Upper lobe of right lung (tissue), 1 donor: ENCODE measurements at regions not wholly inside any gene's neighbourhood (a gene's known extent, or its start where the extent isn't known, plus 50 kb on each side); places are given as distances from the start of the nearest gene placed in this dataset.
"Not testable (repeated sequence)": the region's sequence is repeated elsewhere in the genome, so short reads cannot be mapped to it uniquely, and the experiment has no call there.

Experiments used
- ATAC-seq: fragments of 200-7000 bp; cut with Tn5 transposase; one replicate; pipeline ENCODE4 v1.9.1; 2020; ENCODE audit warnings: mild to moderate bottlenecking, moderate library complexity
- DNase-seq: peaks from one replicate; pipeline ENCODE4 v3.0.0-alpha.2; 2020
- H3K27ac ChIP-seq: fragments of 200-600 bp; one replicate; pipeline ENCODE4 v1.8.0; 2022
- H3K27me3 ChIP-seq: fragments of 200-600 bp; one replicate; pipeline ENCODE4 v1.8.0; 2022; ENCODE audit warnings: mild to moderate bottlenecking
- H3K36me3 ChIP-seq: fragments of 200-600 bp; one replicate; pipeline ENCODE4 v1.8.0; 2022
- H3K4me1 ChIP-seq: fragments of 200-600 bp; one replicate; pipeline ENCODE4 v1.8.0; 2022
- H3K4me3 ChIP-seq: fragments of 200-600 bp; one replicate; pipeline ENCODE4 v1.8.0; 2022; ENCODE audit warnings: mild to moderate bottlenecking
- H3K9me3 ChIP-seq: fragments of 200-600 bp; one replicate; pipeline ENCODE4 v1.8.0; 2022
- intact Hi-C: fragments of 100-400 bp; cut with DNase I; formaldehyde crosslinking; loops from one replicate; pipeline ENCODE4 v1.11.0; 2022
- TF ChIP-seq, protein P1 (sequence below): fragments of 200-600 bp; IDR thresholded peaks from one replicate; pipeline ENCODE4 v1.8.0; 2022; ENCODE audit warnings: antibody characterized with exemption
- donor health status: DM: no; HTN: yes; CAD: no; lungs with severe emphysema.

DNA sequence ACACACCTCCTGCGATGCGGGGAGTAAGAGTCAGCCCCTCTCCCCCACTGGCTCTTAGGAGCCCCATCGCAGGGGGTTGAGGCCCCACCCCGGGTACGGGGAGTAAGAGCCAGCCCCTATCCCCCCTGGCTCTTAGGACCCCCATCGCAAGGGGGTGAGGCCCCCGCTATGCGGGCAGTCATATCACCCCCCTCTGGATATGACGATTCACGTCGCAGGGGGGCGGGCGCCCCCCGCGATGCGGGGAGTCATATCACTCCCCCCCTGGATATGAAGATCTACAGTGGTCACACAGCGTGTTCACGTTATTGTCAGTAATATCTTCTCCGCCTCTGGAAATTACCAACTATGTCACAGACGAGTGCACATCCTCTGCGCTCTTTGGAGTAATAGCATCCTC, 61.1 kb downstream of the DEFB131A start:
- ATAC-seq, H3K27me3 ChIP-seq, H3K4me3 ChIP-seq, H3K36me3 ChIP-seq, H3K4me1 ChIP-seq, H3K9me3 ChIP-seq, H3K27ac ChIP-seq, DNase-seq, intact Hi-C loops: not testable (repeated sequence)

- ATAC-seq, H3K4me3 ChIP-seq: not testable (repeated sequence)
These were observed 62.5 kb downstream of the DEFB131A start for GRCh38 chr4:9506672-9507071.

DNA sequence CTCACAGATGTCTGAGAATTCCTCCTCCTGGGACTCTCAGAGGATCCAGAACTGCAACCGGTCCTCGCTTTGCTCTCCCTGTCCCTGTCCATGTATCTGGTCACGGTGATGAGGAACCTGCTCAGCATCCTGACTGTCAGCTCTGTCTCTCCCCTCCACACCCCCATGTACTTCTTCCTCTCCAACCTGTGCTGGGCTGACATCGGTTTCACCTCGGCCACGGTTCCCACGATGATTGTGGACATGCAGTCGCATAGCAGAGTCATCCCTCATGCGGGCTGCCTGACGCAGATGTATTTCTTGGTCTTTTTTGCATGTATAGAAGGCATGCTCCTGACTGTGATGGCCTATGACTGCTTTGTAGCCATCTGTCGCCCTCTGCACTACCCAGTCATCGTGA, 68.7 kb downstream of the DEFB131A start:
- H3K27ac ChIP-seq, H3K4me3 ChIP-seq, ATAC-seq, H3K27me3 ChIP-seq, H3K36me3 ChIP-seq, DNase-seq, H3K4me1 ChIP-seq, H3K9me3 ChIP-seq, intact Hi-C loops: not testable (repeated sequence)

More at GRCh38 chr4:9506672-9507071, 62.5 kb downstream of the DEFB131A start:
- DNase-seq, H3K27ac ChIP-seq, H3K36me3 ChIP-seq, intact Hi-C loops, H3K4me1 ChIP-seq, H3K9me3 ChIP-seq, H3K27me3 ChIP-seq: not testable (repeated sequence)

DNA sequence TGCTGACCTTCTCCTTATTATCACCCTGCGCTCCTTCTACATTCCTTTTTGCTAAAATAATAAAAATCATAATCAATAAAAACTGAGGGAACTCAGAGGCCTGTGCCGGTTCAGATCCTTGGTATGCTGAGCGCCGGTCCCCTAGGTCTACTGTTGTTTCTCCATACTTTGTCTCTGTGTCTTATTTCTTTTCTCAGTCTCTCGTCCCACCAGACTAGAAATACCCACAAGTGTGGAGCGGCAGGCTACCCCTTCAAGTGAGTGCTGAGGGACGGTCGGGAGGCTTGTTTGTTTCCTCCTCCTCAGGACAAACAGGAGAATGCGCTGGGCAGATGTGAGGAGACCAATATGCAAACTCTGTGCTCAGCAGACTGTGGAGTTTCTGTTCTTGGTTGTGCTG, 75.4 kb downstream of the DEFB131A start:
- DNase-seq, H3K9me3 ChIP-seq, H3K36me3 ChIP-seq, H3K4me1 ChIP-seq, H3K27ac ChIP-seq, H3K27me3 ChIP-seq, ATAC-seq, H3K4me3 ChIP-seq, intact Hi-C loops: not testable (repeated sequence)

DNA sequence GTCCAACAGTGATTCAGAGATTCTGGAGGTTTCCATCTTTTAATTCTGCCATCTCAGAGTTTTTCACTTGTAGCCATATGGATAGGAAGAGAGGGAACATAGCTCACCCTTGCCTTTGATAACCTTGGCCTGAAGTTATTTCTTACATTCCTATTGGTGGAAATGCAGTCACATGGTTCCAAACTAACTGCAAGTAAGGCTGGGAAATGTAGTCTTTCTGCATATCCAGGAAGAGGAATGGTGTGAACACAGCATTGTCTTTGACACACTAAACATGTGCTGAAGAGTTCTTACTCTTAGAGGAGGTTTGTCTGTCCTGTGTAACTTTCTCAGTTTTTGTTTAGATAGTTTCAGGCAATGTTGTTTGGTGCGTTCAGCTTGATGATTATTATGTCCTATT, 78.7 kb downstream of the DEFB131A start:
- intact Hi-C loops, ATAC-seq, H3K4me1 ChIP-seq, H3K27me3 ChIP-seq, H3K27ac ChIP-seq, H3K4me3 ChIP-seq, H3K9me3 ChIP-seq, DNase-seq, H3K36me3 ChIP-seq: not testable (repeated sequence)

- H3K27me3 ChIP-seq, H3K36me3 ChIP-seq, H3K9me3 ChIP-seq, ATAC-seq, H3K4me3 ChIP-seq, intact Hi-C loops, H3K4me1 ChIP-seq, H3K27ac ChIP-seq: not testable (repeated sequence)
- DNase-seq = peak; percentile 47
These were observed 80.2 kb downstream of the DEFB131A start for GRCh38 chr4:9524406-9524805.

DNA sequence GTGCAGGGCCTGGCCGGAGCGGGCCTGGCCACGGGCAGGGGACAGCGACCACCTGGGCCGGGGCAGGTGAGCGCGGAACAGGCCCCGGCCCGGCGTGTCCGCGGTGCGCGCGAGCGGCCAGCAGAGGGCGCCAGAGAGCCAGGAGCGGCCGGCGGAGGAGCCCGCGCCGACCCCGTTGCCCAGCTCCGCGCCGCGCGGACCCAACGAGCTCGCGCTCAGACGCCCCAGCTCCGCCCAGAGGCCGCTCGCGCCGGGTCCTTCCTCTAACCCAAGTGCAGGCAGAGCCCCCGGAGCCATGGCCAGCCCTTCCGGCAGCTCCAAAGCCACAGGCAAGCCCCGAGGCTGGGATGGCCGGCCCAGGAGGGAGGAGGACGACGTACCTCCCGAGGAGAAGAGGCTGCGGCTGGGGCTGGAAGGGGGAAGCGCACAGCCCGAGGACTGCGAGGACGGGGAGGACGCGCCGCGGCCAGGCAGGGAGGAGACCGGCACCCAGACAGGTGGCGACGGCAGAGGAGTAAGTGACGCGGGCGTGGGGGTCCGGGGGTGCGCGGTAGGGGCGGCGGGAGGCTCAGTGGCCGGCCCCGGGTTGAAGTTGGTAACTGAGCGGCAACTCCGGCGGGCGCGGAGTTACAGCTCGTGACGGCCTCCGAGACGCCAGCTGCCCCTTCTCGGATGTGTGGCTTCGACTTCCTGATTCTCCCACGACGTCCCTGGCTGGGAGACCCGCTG, 88.1 kb downstream of the DEFB131A start:
- H3K4me1 ChIP-seq, H3K27me3 ChIP-seq, H3K9me3 ChIP-seq, H3K36me3 ChIP-seq, intact Hi-C loops: not testable (repeated sequence)
- peak; percentile 75 for ATAC-seq
- Histone ChIP-seq H3K27ac (peak overlapping the region; percentile 65), H3K4me3 (peak overlapping the region; percentile 60)
- TF ChIP-seq, protein P1, sequence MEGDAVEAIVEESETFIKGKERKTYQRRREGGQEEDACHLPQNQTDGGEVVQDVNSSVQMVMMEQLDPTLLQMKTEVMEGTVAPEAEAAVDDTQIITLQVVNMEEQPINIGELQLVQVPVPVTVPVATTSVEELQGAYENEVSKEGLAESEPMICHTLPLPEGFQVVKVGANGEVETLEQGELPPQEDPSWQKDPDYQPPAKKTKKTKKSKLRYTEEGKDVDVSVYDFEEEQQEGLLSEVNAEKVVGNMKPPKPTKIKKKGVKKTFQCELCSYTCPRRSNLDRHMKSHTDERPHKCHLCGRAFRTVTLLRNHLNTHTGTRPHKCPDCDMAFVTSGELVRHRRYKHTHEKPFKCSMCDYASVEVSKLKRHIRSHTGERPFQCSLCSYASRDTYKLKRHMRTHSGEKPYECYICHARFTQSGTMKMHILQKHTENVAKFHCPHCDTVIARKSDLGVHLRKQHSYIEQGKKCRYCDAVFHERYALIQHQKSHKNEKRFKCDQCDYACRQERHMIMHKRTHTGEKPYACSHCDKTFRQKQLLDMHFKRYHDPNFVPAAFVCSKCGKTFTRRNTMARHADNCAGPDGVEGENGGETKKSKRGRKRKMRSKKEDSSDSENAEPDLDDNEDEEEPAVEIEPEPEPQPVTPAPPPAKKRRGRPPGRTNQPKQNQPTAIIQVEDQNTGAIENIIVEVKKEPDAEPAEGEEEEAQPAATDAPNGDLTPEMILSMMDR = peak; percentile 72
- peak; percentile 93 for DNase-seq

GRCh38 chr4:9532863-9533192, 88.6 kb downstream of the DEFB131A start:
- H3K36me3 ChIP-seq, H3K9me3 ChIP-seq, intact Hi-C loops, H3K27me3 ChIP-seq, H3K27ac ChIP-seq, DNase-seq, H3K4me1 ChIP-seq, ATAC-seq: not testable (repeated sequence)
- peak overlapping the region; percentile 60 for H3K4me3 ChIP-seq

GRCh38 chr4:9537101-9537500, 92.9 kb downstream of the DEFB131A start:
- H3K4me3 ChIP-seq, H3K27me3 ChIP-seq, H3K9me3 ChIP-seq, intact Hi-C loops, ATAC-seq, H3K27ac ChIP-seq, DNase-seq, H3K4me1 ChIP-seq, H3K36me3 ChIP-seq: not testable (repeated sequence)

DNA sequence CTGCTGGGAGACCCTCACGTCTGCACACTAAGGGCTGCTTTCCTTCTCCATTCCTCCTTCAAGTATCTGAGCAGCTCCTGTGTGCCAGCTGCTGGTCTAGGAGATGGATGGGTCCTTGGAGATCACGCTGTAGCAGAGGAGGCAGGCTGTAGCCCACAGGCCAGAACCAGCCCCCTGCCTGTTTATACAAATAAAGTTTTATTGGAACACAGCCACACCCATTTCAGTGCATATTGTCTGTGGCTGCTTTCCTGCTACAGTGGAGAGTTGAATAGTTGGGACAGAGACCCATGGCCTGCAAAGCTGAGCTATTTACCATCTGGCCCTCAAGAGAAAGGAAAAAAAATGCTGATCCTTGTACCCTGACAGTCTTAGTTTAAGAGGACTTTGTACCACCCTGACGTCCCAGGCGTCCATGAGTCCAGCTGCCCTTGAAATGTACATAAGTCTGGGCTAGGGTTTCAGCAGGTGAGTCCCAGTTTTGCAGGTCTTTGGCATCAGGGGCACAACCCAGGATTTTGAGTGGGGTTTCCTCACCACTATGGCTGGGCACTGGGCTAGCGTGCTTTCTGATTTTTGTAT, 95.8 kb downstream of the DEFB131A start:
- H3K4me3 ChIP-seq, intact Hi-C loops, H3K4me1 ChIP-seq, DNase-seq, ATAC-seq, H3K27ac ChIP-seq, H3K27me3 ChIP-seq, H3K36me3 ChIP-seq, H3K9me3 ChIP-seq: not testable (repeated sequence)

DNA sequence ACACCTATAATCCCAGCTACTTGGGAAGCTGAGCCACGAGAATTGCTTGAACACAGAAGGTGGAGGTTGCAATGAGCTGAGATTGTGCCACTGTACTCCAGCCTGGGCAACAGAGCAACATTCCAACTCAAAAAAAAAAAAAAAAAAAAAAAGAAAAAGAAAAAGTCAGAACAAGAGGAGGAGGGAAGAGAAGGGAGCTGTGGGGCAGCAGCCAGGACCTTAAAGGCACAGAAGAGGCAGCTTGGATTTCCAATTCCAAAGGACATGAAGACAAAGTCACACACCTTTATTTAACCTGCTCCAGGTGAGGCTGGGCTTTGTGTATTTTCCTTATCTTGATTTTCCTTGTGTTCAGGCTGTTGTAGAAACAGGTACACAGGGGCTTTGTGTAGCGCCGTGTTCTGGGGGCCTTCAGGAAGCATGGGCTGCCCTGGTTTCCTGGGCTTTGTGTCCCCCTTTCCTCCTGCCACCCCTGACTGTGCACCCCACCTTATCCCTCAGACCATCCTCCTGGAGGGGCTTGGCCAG, 97.2 kb downstream of the DEFB131A start:
- H3K9me3 ChIP-seq, intact Hi-C loops, H3K27me3 ChIP-seq, ATAC-seq, DNase-seq, H3K27ac ChIP-seq, H3K4me3 ChIP-seq, H3K36me3 ChIP-seq, H3K4me1 ChIP-seq: not testable (repeated sequence)

DNA sequence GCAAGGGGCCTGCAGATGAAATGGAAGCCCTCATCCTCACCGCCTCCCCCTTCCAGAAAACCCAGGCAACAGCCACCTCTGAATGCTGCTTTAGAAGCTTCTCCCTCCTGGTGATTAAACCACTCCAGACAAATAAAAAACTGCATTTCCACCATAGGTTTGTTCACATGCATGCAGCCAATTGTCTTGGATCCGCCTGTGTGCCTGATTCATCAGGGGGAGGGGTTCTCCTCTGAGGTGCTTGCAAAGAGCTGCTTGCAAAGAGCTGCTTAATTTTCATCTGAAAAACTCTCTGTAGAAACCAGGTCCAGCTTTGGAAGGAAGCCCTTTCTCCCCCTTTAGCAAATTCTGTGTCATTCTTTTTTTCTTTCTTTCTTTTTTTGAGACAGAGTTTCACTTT, 100.6 kb downstream of the DEFB131A start:
- H3K4me1 ChIP-seq, H3K9me3 ChIP-seq, intact Hi-C loops, H3K4me3 ChIP-seq, H3K27ac ChIP-seq, ATAC-seq, H3K27me3 ChIP-seq, DNase-seq, H3K36me3 ChIP-seq: not testable (repeated sequence)

DNA sequence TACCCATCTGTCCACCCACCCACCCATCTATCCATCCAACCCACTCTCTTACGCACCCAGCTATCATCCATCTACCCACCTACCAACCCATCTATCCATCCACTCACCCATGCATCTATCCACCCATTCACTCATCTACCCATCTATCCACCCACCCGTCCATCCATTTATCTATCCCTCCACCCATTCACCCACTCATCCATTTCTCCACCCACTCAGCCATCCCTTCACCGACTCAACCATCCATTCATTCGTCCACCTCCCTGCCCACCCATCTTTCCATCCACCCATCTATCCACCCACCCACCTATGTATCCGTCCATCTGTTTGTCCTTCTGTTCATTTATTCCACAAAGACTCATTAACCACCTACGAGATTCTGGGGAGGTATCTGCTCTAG, 103.3 kb downstream of the DEFB131A start:
- DNase-seq, H3K9me3 ChIP-seq, H3K36me3 ChIP-seq, ATAC-seq, H3K27ac ChIP-seq, H3K4me1 ChIP-seq, H3K4me3 ChIP-seq, intact Hi-C loops, H3K27me3 ChIP-seq: not testable (repeated sequence)
